HG02678 (cell line): ENCODE measurements at regions not wholly inside any gene's neighbourhood (a gene's known extent, or its start where the extent isn't known, plus 50 kb on each side); places are given as distances from the start of the nearest gene placed in this dataset.

Experiments used
- ATAC-seq: cut with Tn5 transposase; IDR thresholded peaks from one replicate; pipeline ENCODE4 v1.9.1; 2021; ENCODE audit warnings: mild to moderate bottlenecking, moderate library complexity; ENCODE audit not compliant: unreplicated experiment

GRCh38 chr14:98018628-98019027, 1221.4 kb downstream of the VRK1 start:
- ATAC-seq, result no peak

GRCh38 chr14:98022541-98023520, 1225.6 kb downstream of the VRK1 start:
- no peak for ATAC-seq

DNA sequence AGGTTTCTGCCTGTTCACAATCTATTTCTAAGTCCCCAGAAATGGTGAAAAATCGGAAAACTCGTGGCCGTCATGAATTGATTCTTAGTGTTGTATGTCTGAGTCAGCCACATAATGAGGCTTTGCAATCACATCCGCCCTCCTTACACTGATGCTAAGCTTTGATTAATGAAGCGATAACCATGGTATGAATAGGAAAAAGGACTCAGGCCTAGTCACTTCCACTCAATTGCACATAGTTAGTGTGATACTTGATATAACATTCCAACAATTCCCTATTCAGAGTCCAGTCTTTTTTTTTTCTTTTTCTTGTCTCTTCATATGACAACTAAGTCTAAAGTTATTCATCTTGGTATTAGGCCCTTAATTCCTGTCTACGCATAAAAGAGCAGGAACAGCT, 1231.0 kb downstream of the VRK1 start:
- ATAC-seq, result no peak

- ATAC-seq, result no peak
Observed at GRCh38 chr14:98035396-98035795, 1236.6 kb downstream of the BCL11B start.

DNA sequence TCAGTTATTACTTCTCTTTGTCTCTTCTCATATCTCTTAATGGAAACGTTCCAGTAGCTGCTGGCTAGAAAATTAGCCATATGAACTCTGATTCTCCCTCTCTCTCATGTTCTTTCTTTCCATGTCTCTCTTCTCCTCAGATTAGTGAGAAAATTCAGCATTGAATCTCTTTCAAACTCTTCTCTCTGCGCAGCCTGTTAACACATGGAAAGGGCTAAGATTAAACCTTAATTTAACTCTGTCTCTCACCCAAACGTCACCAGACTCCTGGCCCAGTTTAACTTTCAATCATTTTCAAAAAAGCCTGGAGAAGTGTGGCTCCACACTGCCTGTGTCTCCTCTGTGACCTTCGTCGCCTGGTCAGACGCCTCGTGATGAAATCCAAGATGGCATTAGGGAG, 1234.2 kb downstream of the BCL11B start:
- no peak for ATAC-seq

GRCh38 chr14:98056946-98057345, 1215.1 kb downstream of the BCL11B start:
- ATAC-seq, result no peak

GRCh38 chr14:98059106-98059505, 1212.9 kb downstream of the BCL11B start:
- ATAC-seq, result no peak

GRCh38 chr14:98062083-98062482, 1209.9 kb downstream of the BCL11B start:
- no peak for ATAC-seq

- no peak for ATAC-seq
Observed at GRCh38 chr14:98069712-98070171, 1202.3 kb downstream of the BCL11B start.

- no peak for ATAC-seq
Observed at GRCh38 chr14:98070536-98070935, 1201.5 kb downstream of the BCL11B start.

DNA sequence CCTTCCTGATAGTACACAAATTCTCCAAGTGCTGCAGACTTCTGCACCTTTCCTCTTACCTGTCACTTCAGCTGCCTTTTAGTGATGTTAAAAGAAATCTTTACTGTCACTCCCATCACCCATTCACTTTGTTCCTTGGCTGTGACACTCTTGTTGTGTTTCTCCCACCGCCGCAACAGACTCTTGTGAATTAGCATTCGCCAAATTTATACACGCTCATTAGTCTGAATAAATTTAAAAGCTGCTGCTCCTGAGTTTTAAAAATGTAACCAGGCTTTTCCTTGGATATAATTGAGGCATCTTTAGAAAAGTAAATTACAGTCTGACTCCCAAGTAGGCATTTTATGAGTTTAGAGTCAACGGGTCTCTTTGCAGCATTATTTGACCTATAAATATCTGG, 1197.9 kb downstream of the BCL11B start:
- no peak for ATAC-seq

- ATAC-seq, result no peak
Observed at GRCh38 chr14:98077176-98077575, 1194.8 kb downstream of the BCL11B start.

GRCh38 chr14:98082833-98083232, 1189.2 kb downstream of the BCL11B start:
- no peak for ATAC-seq

GRCh38 chr14:98085751-98086150, 1186.2 kb downstream of the BCL11B start:
- ATAC-seq, result no peak

DNA sequence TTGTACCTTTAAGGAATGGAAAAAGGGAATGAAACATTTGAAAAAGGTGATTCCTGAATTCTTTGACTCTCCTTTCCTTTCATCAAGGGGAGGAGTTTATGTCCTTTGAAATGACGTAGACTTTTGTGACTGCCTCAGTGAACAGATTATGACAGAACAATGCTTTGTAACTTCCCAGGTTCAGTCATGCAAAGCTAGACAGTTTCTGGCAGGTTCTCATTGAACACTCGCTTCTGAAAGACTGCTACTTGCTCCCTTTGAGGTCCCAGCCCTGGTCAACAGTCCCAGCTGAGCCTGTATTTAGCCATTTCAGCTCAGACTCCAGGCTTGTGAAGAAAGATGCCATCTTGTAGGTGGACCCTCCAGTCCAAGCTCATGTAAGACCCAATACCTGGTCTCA, 1178.9 kb downstream of the BCL11B start:
- no peak for ATAC-seq

GRCh38 chr14:98099527-98099926, 1172.5 kb downstream of the BCL11B start:
- ATAC-seq, result no peak

- ATAC-seq, result no peak
Observed at GRCh38 chr14:98101323-98101722, 1170.7 kb downstream of the BCL11B start.

GRCh38 chr14:98103705-98104104, 1168.3 kb downstream of the BCL11B start:
- ATAC-seq, result no peak

GRCh38 chr14:98109326-98109725, 1162.7 kb downstream of the BCL11B start:
- no peak for ATAC-seq

GRCh38 chr14:98112194-98112780, 1159.7 kb downstream of the BCL11B start:
- no peak for ATAC-seq

- no peak for ATAC-seq
Observed at GRCh38 chr14:98114122-98114895, 1157.7 kb downstream of the BCL11B start.
